Activated T-cell treated with anti-CD3 and anti-CD28 coated beads, Interleukin-2, amount 50 U/mL, for 1 hour (primary cell): ENCODE measurements at regions not wholly inside any gene's neighbourhood (a gene's known extent, or its start where the extent isn't known, plus 50 kb on each side); places are given as distances from the start of the nearest gene placed in this dataset.

ENCODE experiments used
- DNase-seq: peaks from one replicate; pipeline ENCODE4 v3.0.0-alpha.2; 2020

GRCh38 chr1:244197851-244198375 lies 146.8 kb downstream of the ZBTB18 start:
- DNase-seq, result no peak

- no peak for DNase-seq
Observed at GRCh38 chr1:244199902-244200301, 148.8 kb downstream of the ZBTB18 start.

GRCh38 chr1:244200596-244200995 lies 149.5 kb downstream of the ZBTB18 start:
- no peak for DNase-seq

GRCh38 chr1:244201750-244202149 lies 150.7 kb downstream of the ZBTB18 start:
- no peak for DNase-seq

DNA sequence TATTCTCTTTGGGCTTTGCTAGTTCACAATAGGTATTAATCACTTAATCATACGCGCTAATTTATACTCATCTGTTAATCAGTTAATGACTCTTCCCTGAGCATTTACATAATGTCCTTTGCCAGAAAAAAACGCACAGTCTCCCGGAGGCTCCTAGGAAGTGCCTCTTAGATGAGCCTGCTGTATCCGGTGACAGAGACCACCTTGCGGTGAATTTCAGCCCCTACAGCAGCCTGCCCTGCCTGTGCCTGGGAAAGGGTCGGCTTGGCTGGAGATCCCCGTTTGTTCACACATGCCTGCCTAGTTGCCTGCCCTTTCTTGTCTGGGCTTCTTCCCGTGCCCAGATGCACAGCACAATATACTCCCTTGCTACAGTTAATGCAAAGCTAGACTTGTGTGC lies 152.9 kb downstream of the ZBTB18 start:
- no peak for DNase-seq

- DNase-seq, result no peak
Observed at GRCh38 chr1:244205171-244205570, 154.1 kb downstream of the ZBTB18 start.

- no peak for DNase-seq
Observed at GRCh38 chr1:244205906-244206305, 154.8 kb downstream of the ZBTB18 start.

DNA sequence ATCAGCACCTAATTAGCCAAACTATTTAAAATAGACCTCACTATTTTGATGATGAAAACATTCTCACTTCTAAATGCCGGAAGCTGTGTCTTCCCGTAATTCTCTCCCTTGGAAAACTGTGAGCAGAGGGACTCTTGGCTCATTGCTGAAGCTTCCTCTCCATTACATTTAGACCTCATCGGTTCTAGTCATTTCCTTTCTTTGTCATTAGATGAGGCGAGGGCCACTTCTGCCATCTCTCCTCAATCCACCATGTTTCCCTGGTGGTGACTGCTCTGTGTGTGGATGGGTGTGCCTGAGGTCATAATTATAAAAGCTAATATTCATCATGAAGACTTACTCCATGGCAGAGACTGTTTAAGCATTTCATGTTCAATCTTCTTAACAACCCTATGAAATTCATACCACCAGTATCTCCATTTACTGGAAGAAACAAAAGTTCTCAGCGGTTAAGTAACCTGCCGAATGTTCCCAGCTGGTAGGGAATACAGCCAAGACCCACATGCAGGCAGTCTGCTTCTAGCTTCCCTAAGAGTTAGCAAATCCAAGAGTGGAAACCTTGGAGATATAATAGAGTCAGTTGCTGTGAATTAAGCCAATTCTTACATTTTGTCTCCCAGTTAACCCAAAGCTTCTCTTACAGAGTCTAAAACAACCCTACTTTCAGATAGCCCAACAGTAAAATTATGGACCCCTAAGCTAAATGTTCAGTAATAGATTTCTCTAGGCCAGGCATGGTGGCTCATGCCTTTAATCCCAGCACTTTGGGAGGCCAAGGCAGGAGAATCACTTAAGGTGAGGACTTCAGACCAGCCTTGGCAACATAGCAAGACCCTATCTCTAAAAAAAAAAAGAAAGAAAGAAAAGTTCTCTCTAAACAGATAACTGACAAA lies 156.2 kb downstream of the ZBTB18 start:
- DNase-seq, result no peak

- DNase-seq, result no peak
Observed at GRCh38 chr1:244207935-244208244, 156.8 kb downstream of the ZBTB18 start.

GRCh38 chr1:244209955-244210354 lies 158.9 kb downstream of the ZBTB18 start:
- DNase-seq, result no peak

DNA sequence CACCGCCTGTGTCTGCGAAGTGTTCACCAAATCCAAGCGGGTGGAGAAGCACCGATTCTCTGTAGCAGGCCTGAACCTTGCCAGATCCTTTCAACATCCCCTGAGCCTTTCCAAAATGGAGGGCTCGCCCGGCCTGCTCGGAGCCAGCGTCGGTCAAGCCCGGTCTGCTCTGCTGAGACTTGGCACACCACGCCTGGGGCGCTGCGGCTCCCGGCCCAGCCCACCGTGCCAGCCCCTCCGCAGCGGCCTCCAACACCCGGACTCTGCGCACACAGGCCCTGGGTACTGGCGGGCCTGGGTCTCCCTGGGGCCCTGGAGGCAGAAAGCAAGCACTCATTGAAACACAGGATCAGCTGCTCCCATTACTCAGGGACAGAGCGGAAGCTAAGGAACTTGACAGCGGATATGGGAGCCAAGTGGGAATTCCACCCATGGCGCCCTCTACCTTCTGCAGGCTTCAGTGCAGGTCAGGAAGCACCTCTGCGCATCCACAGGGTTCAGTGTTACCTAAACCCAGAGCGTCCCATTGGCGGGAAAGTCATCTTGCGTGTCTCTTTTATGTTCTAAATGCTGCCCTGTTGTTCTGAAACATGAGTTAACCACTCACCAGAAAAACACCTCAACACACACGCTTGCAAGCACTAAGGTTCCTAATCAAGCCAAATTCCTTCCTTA lies 159.9 kb downstream of the ZBTB18 start:
- no peak for DNase-seq

- no peak for DNase-seq
Observed at GRCh38 chr1:244211559-244211944, 160.5 kb downstream of the ZBTB18 start.

DNA sequence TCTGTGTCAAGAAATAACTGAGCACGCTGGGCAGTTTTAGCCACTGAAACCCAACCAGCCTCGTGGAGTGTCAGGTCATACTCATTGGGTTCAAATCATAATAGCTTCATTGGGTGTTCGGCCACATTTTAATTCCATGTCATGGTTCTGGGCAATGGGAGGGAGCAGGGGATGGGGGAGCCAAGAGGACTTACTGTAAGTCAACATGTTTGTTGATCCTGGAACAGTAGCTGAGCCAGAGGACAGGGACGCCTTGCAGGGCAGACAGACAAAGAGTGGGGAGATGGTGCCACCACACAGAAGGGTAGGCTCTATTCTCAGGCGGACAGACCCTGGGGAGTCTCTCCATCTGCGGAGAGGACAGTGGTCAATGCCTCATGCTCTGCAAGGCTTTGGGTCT lies 161.1 kb downstream of the ZBTB18 start:
- DNase-seq, result no peak

GRCh38 chr1:244212797-244213475 lies 161.9 kb downstream of the ZBTB18 start:
- no peak for DNase-seq

GRCh38 chr1:244214009-244214967 lies 163.2 kb downstream of the ZBTB18 start:
- no peak for DNase-seq

DNA sequence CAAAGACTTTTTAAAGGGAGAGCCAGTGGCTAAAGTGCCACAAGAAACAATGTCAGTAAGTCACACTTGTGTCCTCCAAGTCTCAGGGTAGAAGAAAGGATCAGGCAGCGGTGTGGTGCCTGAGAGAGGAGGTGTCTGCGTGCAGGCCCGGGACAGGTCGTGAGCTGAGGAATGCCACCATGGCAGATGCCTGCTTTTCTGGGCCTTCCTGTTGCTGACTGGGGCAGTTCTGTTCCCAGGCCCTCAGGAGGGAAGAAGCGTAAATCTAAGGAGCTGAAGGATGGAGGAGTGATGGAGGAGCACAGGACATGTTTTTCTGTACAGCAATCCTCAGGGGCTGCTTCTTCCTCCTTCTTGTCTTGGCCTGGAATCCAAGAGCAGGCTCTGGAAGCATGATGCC lies 165.8 kb downstream of the ZBTB18 start:
- DNase-seq, result no peak

DNA sequence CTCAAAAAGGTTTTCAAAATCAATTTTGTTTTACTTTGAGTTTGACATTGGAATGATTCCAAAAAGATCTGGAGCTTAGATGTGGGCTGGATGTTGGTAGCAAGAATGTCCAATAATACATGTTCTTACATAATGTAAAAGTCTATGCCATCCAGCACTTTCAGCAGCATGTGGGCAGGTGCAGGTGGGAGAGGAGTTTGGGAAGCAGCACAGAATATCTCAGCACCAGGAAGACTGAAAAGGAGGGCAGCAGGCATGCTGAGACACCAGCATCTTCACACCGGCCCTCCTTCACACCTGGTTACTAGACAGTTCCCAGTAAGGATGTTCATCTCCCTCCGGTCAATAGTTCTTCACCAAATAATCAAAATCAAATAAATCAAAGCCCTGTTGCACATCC lies 166.6 kb downstream of the ZBTB18 start:
- no peak for DNase-seq

DNA sequence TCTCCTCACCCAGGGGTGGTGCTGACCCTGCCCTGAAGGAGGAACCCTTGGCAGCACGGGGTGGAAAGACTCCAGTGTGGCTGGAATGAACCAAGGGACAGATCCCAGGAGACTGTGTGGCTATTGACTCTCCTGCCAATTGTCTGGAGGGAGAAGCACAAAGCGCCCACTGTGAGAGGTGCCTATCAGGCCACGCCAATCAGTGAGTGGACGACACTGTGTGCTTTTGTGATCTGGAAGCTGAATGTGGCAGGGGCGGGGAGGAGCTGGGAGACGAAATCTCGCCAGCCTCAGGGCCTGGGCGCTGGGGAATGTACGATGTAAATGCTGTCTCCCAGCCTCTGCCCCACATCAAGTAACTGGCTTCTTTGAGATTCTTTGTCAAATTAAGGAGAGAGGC lies 167.1 kb downstream of the ZBTB18 start:
- no peak for DNase-seq

- no peak for DNase-seq
Observed at GRCh38 chr1:244219149-244219548, 168.1 kb downstream of the ZBTB18 start.

GRCh38 chr1:244219802-244220201 lies 168.7 kb downstream of the ZBTB18 start:
- DNase-seq, result no peak

- DNase-seq, result no peak
Observed at GRCh38 chr1:244220410-244220809, 169.3 kb downstream of the ZBTB18 start.

- no peak for DNase-seq
Observed at GRCh38 chr1:244221991-244222390, 170.9 kb downstream of the ZBTB18 start.
